Endothelial cell of umbilical vein (primary cell): ENCODE measurements at regions not wholly inside any gene's neighbourhood (a gene's known extent, or its start where the extent isn't known, plus 50 kb on each side); places are given as distances from the start of the nearest gene placed in this dataset.

Source experiments
- BruUV-seq: library from RNA; stranded (reverse); fragments of 400-500 nt; replicated peaks from 2 replicates; lab custom pipeline; 2021; lab: Mats Ljungman, UMichigan
- CTCF ChIA-PET: fragments of 300-600, 350-600 bp; sonication (Branson Sonifier 250); formaldehyde crosslinking; loops from one replicate; lab custom pipeline; 2021; ENCODE audit warnings: antibody characterized with exemption, inconsistent platforms; lab: Charles Lee
- POLR2A ChIA-PET: fragments of 300-600, 350-600 bp; sonication (Branson Sonifier 250); formaldehyde crosslinking; loops from one replicate; lab custom pipeline; 2021; ENCODE audit warnings: antibody characterized with exemption, inconsistent platforms; lab: Charles Lee
- DNase-seq: peaks from one replicate; pipeline ENCODE4 v3.0.0-alpha.2; 2011; ENCODE audit warnings: low read depth, low spot score
- FAIRE-seq: peaks from 2 replicates; lab custom pipeline; 2011; peaks lifted over from hg19 to GRCh38; lab: Jason Lieb, UNC
- H2AFZ ChIP-seq: 2 replicates; pipeline ENCODE4 v1.6.0; 2012; ENCODE audit warnings: low read depth, low read length, control low read depth, inconsistent platforms
- H3K27ac ChIP-seq: 2 replicates; pipeline ENCODE4 v1.5.1; 2011; ENCODE audit warnings: low read depth, mild to moderate bottlenecking, control low read depth, low read length, moderate library complexity; ENCODE audit not compliant: insufficient read depth
- H3K27me3 ChIP-seq, 2 experiments: 2 replicates each; pipeline versions ENCODE4 v1.6.0 to v1.6.1; 2011; ENCODE audit warnings: low read length in 2 of 2, mixed read lengths in 1 of 2; ENCODE audit not compliant: control insufficient read depth in 2 of 2, insufficient read depth in 2 of 2
- H3K36me3 ChIP-seq, 2 experiments: 2 replicates in 1 of 2; 3 replicates in 1 of 2; pipeline ENCODE4 v1.5.1; 2011; ENCODE audit warnings: low read length in 2 of 2, mild to moderate bottlenecking in 1 of 2, moderate library complexity in 1 of 2; ENCODE audit not compliant: control insufficient read depth in 2 of 2, insufficient read depth in 2 of 2; ENCODE audit errors: extremely low read depth in 1 of 2
- H3K4me1 ChIP-seq: 3 replicates; pipeline ENCODE4 v1.5.1; 2011; ENCODE audit warnings: mild to moderate bottlenecking, low read length; ENCODE audit not compliant: control insufficient read depth, insufficient read depth; ENCODE audit errors: extremely low read depth
- H3K4me2 ChIP-seq: 2 replicates; pipeline ENCODE4 v1.6.1; 2011; ENCODE audit warnings: low read length, control low read depth, mixed read lengths; ENCODE audit not compliant: insufficient read depth
- H3K4me3 ChIP-seq, 3 experiments: fragments of 200-600 bp in 1 of 3; sonication (generic), shearing (Covaris generic) in 1 of 3; replicated peaks in 1 of 3; 2 replicates each; pipeline ENCODE4 v1.5.1; 2011 to 2016; ENCODE audit warnings: control low read depth in 3 of 3, low read length in 3 of 3, mild to moderate bottlenecking in 2 of 3, inconsistent platforms in 1 of 3, low read depth in 1 of 3, moderate library complexity in 1 of 3; ENCODE audit not compliant: insufficient read depth in 1 of 3
- H3K79me2 ChIP-seq: 2 replicates; pipeline ENCODE4 v1.6.0; 2012; ENCODE audit warnings: low read length, inconsistent platforms; ENCODE audit not compliant: control insufficient read depth, insufficient read depth
- H3K9ac ChIP-seq: replicated peaks from 2 replicates; pipeline ENCODE3; 2011; ENCODE audit warnings: low read length, control low read depth; ENCODE audit not compliant: insufficient read depth; ENCODE audit errors: extremely low read depth
- H3K9me1 ChIP-seq: replicated peaks from 3 replicates; pipeline ENCODE4 v1.6.0; 2011; ENCODE audit warnings: mild to moderate bottlenecking, low read length; ENCODE audit not compliant: control insufficient read depth, insufficient read depth; ENCODE audit errors: extremely low read depth
- H3K9me3 ChIP-seq: replicated peaks from 2 replicates; pipeline ENCODE4 v1.5.1; 2012; ENCODE audit warnings: low read length, inconsistent platforms; ENCODE audit not compliant: control insufficient read depth, insufficient read depth
- H4K20me1 ChIP-seq: replicated peaks from 2 replicates; pipeline ENCODE3; 2011; ENCODE audit warnings: mild to moderate bottlenecking, low read length; ENCODE audit not compliant: control insufficient read depth, insufficient read depth; ENCODE audit errors: extremely low read depth
- EZH2 ChIP-seq: IDR thresholded peaks from 2 replicates; pipeline ENCODE4 v1.6.1; 2012; ENCODE audit warnings: borderline replicate concordance, low read depth, mild to moderate bottlenecking, moderate library complexity, low read length, inconsistent platforms; ENCODE audit not compliant: severe bottlenecking
- FOS ChIP-seq: IDR thresholded peaks from 2 replicates; pipeline ENCODE4 v1.6.1; 2011; ENCODE audit warnings: mild to moderate bottlenecking, low read length, moderate library complexity, borderline replicate concordance; ENCODE audit not compliant: insufficient read depth
- GATA2 ChIP-seq: IDR thresholded peaks from 2 replicates; pipeline ENCODE4 v1.7.0; 2011; ENCODE audit warnings: low read depth, mild to moderate bottlenecking, moderate library complexity, mixed read lengths, low read length; ENCODE audit not compliant: insufficient read length, insufficient read depth
- JUN ChIP-seq: IDR thresholded peaks from 2 replicates; pipeline ENCODE4 v1.6.1; 2011; ENCODE audit warnings: borderline replicate concordance, low read depth; ENCODE audit not compliant: insufficient read length, insufficient read depth
- MYC ChIP-seq: IDR thresholded peaks from one replicate; pipeline ENCODE4 v1.6.1; 2011; ENCODE audit warnings: mild to moderate bottlenecking, low read depth, low read length
- POLR2A ChIP-seq: IDR thresholded peaks from 2 replicates; pipeline ENCODE4 v1.6.1; 2012; ENCODE audit warnings: low read depth, mild to moderate bottlenecking, control low read depth, low read length
- POLR2AphosphoS5 ChIP-seq: IDR thresholded peaks from 2 replicates; pipeline ENCODE4 v1.6.1; 2012; ENCODE audit warnings: low read depth, mild to moderate bottlenecking, control low read depth, low read length, moderate library complexity; ENCODE audit not compliant: insufficient read depth
- dilution Hi-C: fragments of 300-500 bp; cut with MboI; formaldehyde crosslinking; loops from one replicate; pipeline ENCODE4 v1.15.0; 2019; ENCODE audit warnings: low sequenced_read_pairs; ENCODE audit not compliant: extremely low pct_ligation_motif_present
- intact Hi-C: fragments of 100-400 bp; cut with micrococcal nuclease; formaldehyde crosslinking; loops from one replicate; pipeline ENCODE4 v1.10.0; 2022
- TF ChIP-seq, protein P1 (sequence below), 2 donors: IDR thresholded peaks; 1 replicate in 1 of 2; 2 replicates in 1 of 2; pipeline ENCODE4 v1.5.1; 2011; ENCODE audit warnings: low read length in 2 of 2, mild to moderate bottlenecking in 2 of 2, moderate library complexity in 2 of 2, control low read depth in 1 of 2, inconsistent platforms in 1 of 2, low read depth in 1 of 2; ENCODE audit not compliant: insufficient read depth in 1 of 2; ENCODE audit errors: extremely low read depth in 1 of 2
- TF ChIP-seq, protein P2 (sequence below): IDR thresholded peaks from 2 replicates; pipeline ENCODE4 v1.6.1; 2011; ENCODE audit not compliant: insufficient read depth, insufficient read length

DNA sequence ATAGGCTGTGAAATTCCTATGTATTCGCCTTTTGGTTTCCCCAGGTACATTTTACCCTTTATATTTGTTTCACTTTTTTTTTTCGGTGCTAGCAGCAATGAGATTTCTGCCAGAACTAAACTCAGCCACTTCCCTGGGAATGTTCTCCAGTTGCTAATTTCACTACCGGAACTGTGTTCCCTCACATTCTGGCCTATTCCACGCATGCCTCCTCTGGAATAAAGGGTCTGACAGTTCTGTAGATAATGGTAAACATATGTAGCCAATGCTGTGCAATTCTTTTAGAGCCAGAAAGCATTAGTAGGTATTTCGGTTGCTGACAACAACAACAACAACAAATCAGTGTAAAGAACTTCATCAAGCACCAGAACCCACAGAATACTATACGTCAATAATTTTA is 96.1 kb upstream of the TBX18 start:
- Histone ChIP-seq H2AFZ (no peak overlapping the region), H3K4me3 (no peak overlapping the region), H3K4me1 (no peaks in the 10 kb centered on the region), H3K27me3 (peaks cover 0 to 16% of the 10 kb centered on the region in 2 experiments), H3K27ac (no peak overlapping the region), H3K9ac (no peak overlapping the region), H3K4me2 (no peak overlapping the region), H3K9me1 (no peaks in the 10 kb centered on the region), H3K9me3 (no peaks in the 10 kb centered on the region), H3K36me3 (no peaks in the 10 kb centered on the region), H3K79me2 (no peaks in the 10 kb centered on the region), H4K20me1 (no peaks in the 10 kb centered on the region)
- dilution Hi-C loops (no loop called here), intact Hi-C loops (loop anchor here (5.0 kb wide), 1 partner anchor 157 kb away; no protein-coding TSS in a partner anchor)
- CTCF ChIA-PET, result no interaction called here
- no peak for FAIRE-seq
- no peak for DNase-seq
- BruUV-seq, result no TSS peak
- TF ChIP-seq POLR2A (no peak), GATA2 (no peak), JUN (no peak), FOS (no peak), POLR2AphosphoS5 (no peak), MYC (no peak), EZH2 (no peak)
- TF ChIP-seq, protein P1, sequence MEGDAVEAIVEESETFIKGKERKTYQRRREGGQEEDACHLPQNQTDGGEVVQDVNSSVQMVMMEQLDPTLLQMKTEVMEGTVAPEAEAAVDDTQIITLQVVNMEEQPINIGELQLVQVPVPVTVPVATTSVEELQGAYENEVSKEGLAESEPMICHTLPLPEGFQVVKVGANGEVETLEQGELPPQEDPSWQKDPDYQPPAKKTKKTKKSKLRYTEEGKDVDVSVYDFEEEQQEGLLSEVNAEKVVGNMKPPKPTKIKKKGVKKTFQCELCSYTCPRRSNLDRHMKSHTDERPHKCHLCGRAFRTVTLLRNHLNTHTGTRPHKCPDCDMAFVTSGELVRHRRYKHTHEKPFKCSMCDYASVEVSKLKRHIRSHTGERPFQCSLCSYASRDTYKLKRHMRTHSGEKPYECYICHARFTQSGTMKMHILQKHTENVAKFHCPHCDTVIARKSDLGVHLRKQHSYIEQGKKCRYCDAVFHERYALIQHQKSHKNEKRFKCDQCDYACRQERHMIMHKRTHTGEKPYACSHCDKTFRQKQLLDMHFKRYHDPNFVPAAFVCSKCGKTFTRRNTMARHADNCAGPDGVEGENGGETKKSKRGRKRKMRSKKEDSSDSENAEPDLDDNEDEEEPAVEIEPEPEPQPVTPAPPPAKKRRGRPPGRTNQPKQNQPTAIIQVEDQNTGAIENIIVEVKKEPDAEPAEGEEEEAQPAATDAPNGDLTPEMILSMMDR (IDR thresholded peaks at IDR 0.05; ENCODE audit: extremely low read depth in 1 of 2, insufficient read depth in 1 of 2, low read depth in 1 of 2, low read length in 2 of 2), result no peak
- TF ChIP-seq, protein P2, sequence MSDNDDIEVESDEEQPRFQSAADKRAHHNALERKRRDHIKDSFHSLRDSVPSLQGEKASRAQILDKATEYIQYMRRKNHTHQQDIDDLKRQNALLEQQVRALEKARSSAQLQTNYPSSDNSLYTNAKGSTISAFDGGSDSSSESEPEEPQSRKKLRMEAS, result no peak
- POLR2A ChIA-PET, result no interaction called here
